Stimulated activated CD4-positive, alpha-beta T cell treated with anti-CD3 and anti-CD28 coated beads, Interleukin-4, amount 100 ng/mL, for 1 hour (primary cell): ENCODE measurements at regions not wholly inside any gene's neighbourhood (a gene's known extent, or its start where the extent isn't known, plus 50 kb on each side); places are given as distances from the start of the nearest gene placed in this dataset.
"Not testable (repeated sequence)": the region's sequence is repeated elsewhere in the genome, so short reads cannot be mapped to it uniquely, and the experiment has no call there.

Source experiments
- DNase-seq: peaks from one replicate; pipeline ENCODE4 v3.0.0-alpha.2; 2020

- no peak for DNase-seq
Measured at GRCh38 chrY:8151561-8151960, 1185.7 kb upstream of the TSPY4 start.

GRCh38 chrY:8128578-8128977 lies 1208.7 kb upstream of the TSPY4 start:
- no peak for DNase-seq

- DNase-seq: no peak
Measured at GRCh38 chrY:8125907-8126571, 1211.2 kb upstream of the TSPY4 start.

GRCh38 chrY:8121825-8122224 lies 1210.3 kb upstream of the AMELY start:
- no peak for DNase-seq

- DNase-seq: no peak
Measured at GRCh38 chrY:8094429-8094828, 1182.9 kb upstream of the AMELY start.

- no peak for DNase-seq
Measured at GRCh38 chrY:8092926-8093325, 1181.4 kb upstream of the AMELY start.

GRCh38 chrY:8085925-8086324 lies 1174.4 kb upstream of the AMELY start:
- no peak for DNase-seq

- DNase-seq: no peak
Measured at GRCh38 chrY:8084192-8084591, 1172.6 kb upstream of the AMELY start.

- DNase-seq: no peak
Measured at GRCh38 chrY:8081151-8081550, 1169.6 kb upstream of the AMELY start.

- DNase-seq: no peak
Measured at GRCh38 chrY:8065220-8065619, 1153.7 kb upstream of the AMELY start.

GRCh38 chrY:8064500-8064899 lies 1152.9 kb upstream of the AMELY start:
- DNase-seq: no peak

GRCh38 chrY:8063973-8064372 lies 1152.4 kb upstream of the AMELY start:
- DNase-seq: no peak

GRCh38 chrY:8058613-8059012 lies 1147.1 kb upstream of the AMELY start:
- DNase-seq: no peak

- DNase-seq: no peak
Measured at GRCh38 chrY:8051340-8051739, 1139.8 kb upstream of the AMELY start.

GRCh38 chrY:8041238-8041637 lies 1129.7 kb upstream of the AMELY start:
- no peak for DNase-seq

- no peak for DNase-seq
Measured at GRCh38 chrY:8036563-8036962, 1125.0 kb upstream of the AMELY start.

GRCh38 chrY:8035653-8036052 lies 1124.1 kb upstream of the AMELY start:
- no peak for DNase-seq

- DNase-seq: no peak
Measured at GRCh38 chrY:8034673-8035072, 1123.1 kb upstream of the AMELY start.

- DNase-seq: no peak
Measured at GRCh38 chrY:8033200-8033599, 1121.6 kb upstream of the AMELY start.

GRCh38 chrY:8020540-8020939 lies 1109.0 kb upstream of the AMELY start:
- DNase-seq: no peak

- no peak for DNase-seq
Measured at GRCh38 chrY:8011515-8011914, 1100.0 kb upstream of the AMELY start.

- peak; percentile 1 for DNase-seq
Measured at GRCh38 chrY:8004196-8004595, 1092.6 kb upstream of the AMELY start.

- DNase-seq: no peak
Measured at GRCh38 chrY:7996726-7997125, 1085.2 kb upstream of the AMELY start.

- DNase-seq: not testable (repeated sequence)
Measured at GRCh38 chrY:7994781-7995180, 1083.2 kb upstream of the AMELY start.

GRCh38 chrY:7979770-7980169 lies 1068.2 kb upstream of the AMELY start:
- no peak for DNase-seq

GRCh38 chrY:7977301-7977700 lies 1065.7 kb upstream of the AMELY start:
- DNase-seq: no peak
